ENCODE measurements at regions not wholly inside any gene's neighbourhood (a gene's known extent, or its start where the extent isn't known, plus 50 kb on each side); places are given as distances from the start of the nearest gene placed in this dataset.
"Not testable (repeated sequence)": the region's sequence is repeated elsewhere in the genome, so short reads cannot be mapped to it uniquely, and the experiment has no call there.

GRCh38 chr14:22184830-22185168 lies 404.2 kb downstream of the DAD1 start:
- DNase-seq: no peak

GRCh38 chr14:22184157-22184829 lies 404.7 kb downstream of the DAD1 start:
- no peak for DNase-seq

- no peak for DNase-seq
These were observed 409.0 kb downstream of the DAD1 start for GRCh38 chr14:22180045-22180444.

GRCh38 chr14:22179190-22179589 lies 409.8 kb downstream of the DAD1 start:
- DNase-seq: no peak

- no peak for DNase-seq
These were observed 410.6 kb downstream of the DAD1 start for GRCh38 chr14:22178333-22178839.

- no peak for DNase-seq
These were observed 411.2 kb downstream of the DAD1 start for GRCh38 chr14:22177870-22178269.

- DNase-seq: no peak
These were observed 412.1 kb downstream of the DAD1 start for GRCh38 chr14:22176957-22177356.

- DNase-seq: not testable (repeated sequence)
These were observed 413.8 kb downstream of the DAD1 start for GRCh38 chr14:22175278-22175558.

- DNase-seq: no peak
These were observed 414.4 kb downstream of the DAD1 start for GRCh38 chr14:22174412-22175277.

GRCh38 chr14:22168092-22168955 lies 420.7 kb downstream of the DAD1 start:
- no peak for DNase-seq

- no peak for DNase-seq
These were observed 424.4 kb downstream of the DAD1 start for GRCh38 chr14:22164616-22165015.

- no peak for DNase-seq
These were observed 426.0 kb downstream of the DAD1 start for GRCh38 chr14:22163051-22163450.

- no peak for DNase-seq
These were observed 429.1 kb downstream of the DAD1 start for GRCh38 chr14:22159957-22160356.

GRCh38 chr14:22159099-22159498 lies 429.9 kb downstream of the DAD1 start:
- no peak for DNase-seq

- DNase-seq: no peak
These were observed 430.5 kb downstream of the DAD1 start for GRCh38 chr14:22158560-22158959.

- DNase-seq: no peak
These were observed 433.5 kb downstream of the DAD1 start for GRCh38 chr14:22155571-22155970.

GRCh38 chr14:22152903-22153302 lies 436.1 kb downstream of the DAD1 start:
- DNase-seq: no peak

- no peak for DNase-seq
These were observed 436.7 kb downstream of the DAD1 start for GRCh38 chr14:22152161-22152870.

- no peak for DNase-seq
These were observed 437.9 kb downstream of the DAD1 start for GRCh38 chr14:22151121-22151520.

- DNase-seq: no peak
These were observed 440.0 kb downstream of the DAD1 start for GRCh38 chr14:22149058-22149457.

GRCh38 chr14:22147716-22148115 lies 441.3 kb downstream of the DAD1 start:
- no peak for DNase-seq

- no peak for DNase-seq
These were observed 445.7 kb downstream of the DAD1 start for GRCh38 chr14:22143363-22143762.

GRCh38 chr14:22140633-22141032 lies 448.4 kb downstream of the DAD1 start:
- no peak for DNase-seq

All from stimulated activated CD4-positive, alpha-beta T cell treated with anti-CD3 and anti-CD28 coated beads, Interleukin-15, amount 100 ng/mL, for 24 hours (primary cell).